Mammary epithelial cell (primary cell): ENCODE measurements at regions not wholly inside any gene's neighbourhood (a gene's known extent, or its start where the extent isn't known, plus 50 kb on each side); places are given as distances from the start of the nearest gene placed in this dataset.

ENCODE experiments used
- EZH2 ChIP-seq: IDR thresholded peaks from 2 replicates; pipeline ENCODE4 v1.6.1; 2012; ENCODE audit warnings: low read length, inconsistent platforms, borderline replicate concordance
- TF ChIP-seq, protein P1 (sequence below), 2 donors: IDR thresholded peaks in 1 of 2; conservative IDR thresholded peaks in 1 of 2; 2 replicates each; pipeline ENCODE4 v1.5.1; 2011 to 2012; ENCODE audit warnings: inconsistent platforms in 2 of 2, low read length in 2 of 2, mild to moderate bottlenecking in 2 of 2, control low read depth in 1 of 2, low read depth in 1 of 2; ENCODE audit not compliant: insufficient read depth in 1 of 2; ENCODE audit errors: extremely low read depth in 1 of 2

DNA sequence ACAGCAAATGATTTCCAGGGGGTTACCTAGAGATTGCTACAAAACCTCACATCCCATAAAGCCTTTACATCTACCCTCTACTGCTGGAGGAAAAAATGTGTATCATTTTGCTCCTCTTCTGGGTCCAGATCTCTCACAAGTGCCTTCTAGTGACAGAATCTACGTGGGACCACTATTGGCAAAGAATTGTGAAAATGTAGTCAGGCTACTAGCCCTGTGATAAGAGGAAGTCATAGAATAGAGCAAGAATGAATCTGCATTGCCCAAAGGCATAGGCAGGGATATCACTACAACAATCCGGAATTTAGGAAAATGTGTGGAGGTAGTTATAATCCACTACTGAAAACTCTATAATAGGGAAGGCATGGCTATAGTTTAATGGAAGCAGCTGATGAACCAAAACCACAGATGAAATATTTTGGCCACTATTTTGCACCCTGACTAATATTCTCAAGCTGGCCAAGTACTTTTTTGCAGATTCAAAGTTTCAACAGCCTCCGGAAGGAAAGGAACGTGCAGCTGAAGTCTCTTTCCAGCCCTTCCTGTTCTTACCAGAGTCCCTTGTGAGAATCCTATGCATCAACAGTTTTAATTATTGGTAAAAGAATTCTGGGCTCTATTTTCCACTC, 176.8 kb downstream of the PHLDA1 start:
- TF ChIP-seq, protein P1, sequence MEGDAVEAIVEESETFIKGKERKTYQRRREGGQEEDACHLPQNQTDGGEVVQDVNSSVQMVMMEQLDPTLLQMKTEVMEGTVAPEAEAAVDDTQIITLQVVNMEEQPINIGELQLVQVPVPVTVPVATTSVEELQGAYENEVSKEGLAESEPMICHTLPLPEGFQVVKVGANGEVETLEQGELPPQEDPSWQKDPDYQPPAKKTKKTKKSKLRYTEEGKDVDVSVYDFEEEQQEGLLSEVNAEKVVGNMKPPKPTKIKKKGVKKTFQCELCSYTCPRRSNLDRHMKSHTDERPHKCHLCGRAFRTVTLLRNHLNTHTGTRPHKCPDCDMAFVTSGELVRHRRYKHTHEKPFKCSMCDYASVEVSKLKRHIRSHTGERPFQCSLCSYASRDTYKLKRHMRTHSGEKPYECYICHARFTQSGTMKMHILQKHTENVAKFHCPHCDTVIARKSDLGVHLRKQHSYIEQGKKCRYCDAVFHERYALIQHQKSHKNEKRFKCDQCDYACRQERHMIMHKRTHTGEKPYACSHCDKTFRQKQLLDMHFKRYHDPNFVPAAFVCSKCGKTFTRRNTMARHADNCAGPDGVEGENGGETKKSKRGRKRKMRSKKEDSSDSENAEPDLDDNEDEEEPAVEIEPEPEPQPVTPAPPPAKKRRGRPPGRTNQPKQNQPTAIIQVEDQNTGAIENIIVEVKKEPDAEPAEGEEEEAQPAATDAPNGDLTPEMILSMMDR (conservative IDR thresholded peaks at IDR 0.05 in 1 of 2, IDR thresholded peaks at IDR 0.05 in 1 of 2; ENCODE audit: extremely low read depth in 1 of 2, insufficient read depth in 1 of 2, low read depth in 1 of 2, low read length in 2 of 2): no peak
- no peak for TF ChIP-seq EZH2
